NCI-H2171 (cell line): ENCODE measurements at regions not wholly inside any gene's neighbourhood (a gene's known extent, or its start where the extent isn't known, plus 50 kb on each side); places are given as distances from the start of the nearest gene placed in this dataset.
"Not testable (repeated sequence)": the region's sequence is repeated elsewhere in the genome, so short reads cannot be mapped to it uniquely, and the experiment has no call there.

Experiments
- DNase-seq: peaks from one replicate; lab custom pipeline; 2025; lab: John Stamatoyannopoulos, UW

DNA sequence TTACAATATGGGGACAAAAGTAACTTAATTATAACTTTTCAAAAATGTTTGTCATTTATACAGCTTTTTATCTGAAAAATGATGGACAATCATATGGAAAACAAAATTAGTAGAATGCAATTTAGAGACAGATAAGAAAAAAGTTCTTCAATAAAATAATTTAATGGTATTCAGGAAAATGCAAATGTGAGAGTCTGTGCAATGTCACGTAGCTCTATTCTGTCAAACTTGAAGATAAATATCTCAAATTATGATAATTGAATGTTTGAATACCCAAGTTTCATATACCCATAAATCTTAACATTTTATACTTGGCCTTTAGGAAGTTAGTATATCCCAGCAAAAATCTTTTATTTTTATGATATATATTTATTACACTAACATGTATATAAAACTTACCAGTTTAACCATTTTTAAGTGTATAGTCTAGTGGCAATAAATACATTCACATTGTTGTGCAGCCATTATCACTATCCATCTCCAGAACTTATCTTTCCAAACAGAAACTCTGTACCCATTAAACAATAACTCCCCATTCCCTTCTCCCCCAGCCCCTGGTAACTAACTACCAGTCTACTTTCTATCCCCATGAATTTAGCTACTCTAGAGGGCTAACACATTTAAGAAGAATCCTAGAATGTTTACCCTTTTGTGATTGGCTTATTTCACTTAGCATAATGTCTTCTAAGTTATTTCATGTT lies 311.5 kb downstream of the SOCS6 start:
- DNase-seq = no peak

GRCh38 chr18:70598406-70598805 lies 309.6 kb downstream of the SOCS6 start:
- no peak for DNase-seq

- DNase-seq = no peak
These were observed 294.1 kb downstream of the SOCS6 start for GRCh38 chr18:70582981-70583380.

DNA sequence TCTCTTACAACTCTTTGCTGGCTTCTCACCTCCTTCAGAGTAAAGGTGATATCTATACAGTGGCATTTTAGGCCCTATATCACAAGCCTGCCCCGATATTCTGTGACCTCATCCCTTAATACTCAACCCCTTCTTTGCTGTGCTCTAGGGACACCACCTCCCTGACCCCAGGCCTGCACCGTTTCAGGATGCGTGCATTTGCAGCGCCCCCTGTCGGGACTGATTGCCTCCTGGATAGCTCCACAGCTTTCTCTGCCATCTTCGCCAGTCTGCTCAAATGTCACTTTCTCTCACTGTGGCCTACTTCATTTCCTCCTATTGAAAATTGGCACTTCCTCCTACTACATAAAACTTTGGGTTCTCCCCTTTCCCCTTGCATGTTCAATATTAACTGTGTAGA lies 289.6 kb downstream of the SOCS6 start:
- DNase-seq = no peak

DNA sequence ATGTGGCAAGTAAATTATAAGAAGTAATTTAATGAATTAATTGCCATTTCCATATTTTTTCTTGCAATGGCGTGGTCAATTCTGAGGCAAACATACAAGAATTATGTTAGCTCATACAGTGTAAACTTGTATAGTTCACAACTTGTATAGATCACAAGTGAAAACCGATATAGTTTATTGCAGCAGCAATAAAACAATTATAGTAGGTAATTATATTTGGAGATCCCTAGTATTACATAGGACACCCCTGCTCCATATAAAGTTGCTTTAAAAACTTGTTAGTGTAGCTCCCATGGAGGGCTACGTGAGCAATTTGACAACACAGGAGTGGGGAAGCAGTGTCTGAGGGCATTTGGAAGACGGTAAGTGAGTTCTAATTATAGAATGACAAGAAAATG lies 288.2 kb downstream of the SOCS6 start:
- DNase-seq = no peak

GRCh38 chr18:70576276-70577022 lies 287.6 kb downstream of the SOCS6 start:
- no peak for DNase-seq

- DNase-seq = not testable (repeated sequence)
These were observed 286.1 kb downstream of the SOCS6 start for GRCh38 chr18:70574951-70575350.

GRCh38 chr18:70569647-70570046 lies 280.8 kb downstream of the SOCS6 start:
- not testable (repeated sequence) for DNase-seq

DNA sequence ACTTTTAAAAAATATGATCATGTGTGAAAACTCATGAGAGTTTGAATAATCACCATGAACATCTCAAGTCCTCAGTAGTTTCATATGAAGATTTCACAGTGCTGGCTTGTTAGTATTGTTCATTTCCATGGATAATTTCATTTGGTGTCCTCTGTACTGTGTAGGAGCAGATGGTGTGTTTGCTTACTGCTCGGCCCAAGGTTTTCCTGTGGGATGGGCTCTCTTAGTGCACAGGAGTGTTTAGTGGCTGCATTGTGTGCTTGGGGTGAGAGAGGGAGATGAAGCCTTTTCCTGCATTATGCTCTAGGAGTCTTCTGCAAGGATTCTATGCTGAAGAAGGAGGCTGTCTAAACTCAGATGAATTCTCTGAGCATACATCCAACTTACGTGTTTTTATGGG lies 270.6 kb downstream of the SOCS6 start:
- no peak for DNase-seq

DNA sequence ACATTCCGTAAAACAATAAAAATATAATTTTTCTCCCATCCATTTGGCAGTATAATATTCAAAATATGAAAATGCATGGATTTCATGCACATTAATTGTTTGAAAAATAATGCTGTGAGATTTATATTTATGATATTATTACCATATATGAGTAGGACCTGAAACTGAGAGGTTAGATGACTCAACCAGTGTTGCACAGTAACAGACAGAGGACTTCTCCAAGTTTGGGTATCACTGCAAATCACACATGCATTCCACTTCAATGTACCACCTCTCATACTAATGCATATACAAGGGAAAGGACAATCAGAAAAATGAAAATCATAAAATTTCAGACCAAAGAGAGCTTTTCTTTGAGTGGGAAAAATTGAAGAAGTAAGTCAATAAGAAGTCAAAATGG lies 269.5 kb downstream of the SOCS6 start:
- DNase-seq = no peak

DNA sequence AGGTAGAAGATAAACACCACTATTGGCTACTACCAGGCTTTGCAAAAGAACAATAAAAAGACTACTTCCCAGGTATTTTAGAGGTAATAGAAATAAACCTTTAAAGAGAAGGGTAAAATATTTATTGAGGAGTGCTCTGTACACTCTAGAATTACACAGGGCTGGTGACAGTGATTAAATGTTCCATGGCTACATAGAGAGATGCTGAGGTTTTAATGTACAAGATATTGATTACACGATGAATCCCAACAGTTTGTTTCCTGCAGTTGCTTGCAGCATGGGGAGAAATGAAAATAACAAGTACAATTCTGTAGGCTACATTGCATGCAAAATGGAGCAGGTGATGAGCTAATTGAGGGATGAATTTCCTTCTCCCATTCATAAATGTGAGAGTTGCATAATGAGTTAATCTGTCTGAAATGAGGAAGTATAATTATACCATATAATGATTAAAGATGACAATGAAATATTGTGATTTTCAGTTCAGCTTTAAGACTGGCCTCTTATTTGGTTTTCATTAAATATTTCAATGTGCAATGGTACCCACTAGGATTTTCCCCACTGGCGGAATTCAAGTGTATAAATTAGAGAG lies 266.1 kb downstream of the SOCS6 start:
- no peak for DNase-seq

DNA sequence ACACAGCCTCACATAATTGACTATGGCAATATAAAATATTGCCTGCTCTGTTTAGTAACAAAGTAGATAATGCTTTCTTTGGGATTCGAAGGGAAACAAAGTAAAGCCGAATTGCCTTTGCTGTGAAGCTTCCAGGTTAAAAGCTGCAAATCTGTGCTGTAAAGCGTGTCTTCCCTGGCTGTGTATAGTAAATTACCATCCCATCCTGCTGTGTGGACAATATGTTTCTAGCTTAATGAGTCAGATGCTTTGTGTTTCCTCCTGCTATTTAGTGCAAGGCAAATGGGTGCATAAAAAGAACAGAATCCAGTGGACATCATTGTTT lies 265.1 kb downstream of the SOCS6 start:
- no peak for DNase-seq

GRCh38 chr18:70553245-70553935 lies 264.5 kb downstream of the SOCS6 start:
- no peak for DNase-seq

- no peak for DNase-seq
These were observed 247.7 kb downstream of the SOCS6 start for GRCh38 chr18:70536370-70537062.

DNA sequence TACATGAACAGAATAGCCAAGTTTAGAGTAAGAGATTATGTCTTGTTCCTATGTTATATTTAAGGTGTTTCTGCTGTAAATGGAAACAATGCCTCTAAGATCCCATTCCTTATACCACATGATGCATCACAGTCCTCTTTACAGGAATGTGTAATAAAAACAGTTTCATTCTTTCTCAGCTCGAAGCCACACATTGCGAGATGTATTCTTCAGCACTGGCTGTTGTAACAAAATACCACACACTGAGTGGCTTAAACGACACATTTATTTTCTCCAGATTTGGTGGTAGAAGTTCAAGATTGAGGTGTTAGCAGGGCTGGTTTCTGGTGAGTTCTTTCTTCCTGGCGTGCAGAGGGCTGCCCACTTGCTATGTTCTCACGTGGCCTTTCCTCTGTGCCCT lies 246.2 kb downstream of the SOCS6 start:
- DNase-seq = no peak

DNA sequence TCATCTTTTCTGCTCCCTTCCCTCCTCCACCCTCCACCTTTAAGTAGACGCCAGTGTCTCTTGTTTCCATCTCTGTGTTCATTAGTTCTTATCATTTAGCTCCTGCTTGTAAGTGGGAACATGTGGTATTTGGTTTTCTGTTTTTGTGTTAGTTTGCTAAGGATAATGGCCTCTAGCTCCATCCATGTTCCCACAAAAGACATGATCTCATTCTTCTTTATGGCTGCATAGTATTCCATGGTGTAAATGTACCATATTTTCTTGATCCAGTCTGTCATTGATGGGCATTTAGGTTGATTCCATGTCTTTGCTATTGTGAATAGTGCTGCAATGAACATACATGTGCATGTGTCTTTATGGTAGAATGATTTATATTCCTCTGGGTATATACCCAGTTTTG lies 236.5 kb downstream of the SOCS6 start:
- not testable (repeated sequence) for DNase-seq

GRCh38 chr18:70523792-70524182 lies 234.9 kb downstream of the SOCS6 start:
- no peak for DNase-seq

DNA sequence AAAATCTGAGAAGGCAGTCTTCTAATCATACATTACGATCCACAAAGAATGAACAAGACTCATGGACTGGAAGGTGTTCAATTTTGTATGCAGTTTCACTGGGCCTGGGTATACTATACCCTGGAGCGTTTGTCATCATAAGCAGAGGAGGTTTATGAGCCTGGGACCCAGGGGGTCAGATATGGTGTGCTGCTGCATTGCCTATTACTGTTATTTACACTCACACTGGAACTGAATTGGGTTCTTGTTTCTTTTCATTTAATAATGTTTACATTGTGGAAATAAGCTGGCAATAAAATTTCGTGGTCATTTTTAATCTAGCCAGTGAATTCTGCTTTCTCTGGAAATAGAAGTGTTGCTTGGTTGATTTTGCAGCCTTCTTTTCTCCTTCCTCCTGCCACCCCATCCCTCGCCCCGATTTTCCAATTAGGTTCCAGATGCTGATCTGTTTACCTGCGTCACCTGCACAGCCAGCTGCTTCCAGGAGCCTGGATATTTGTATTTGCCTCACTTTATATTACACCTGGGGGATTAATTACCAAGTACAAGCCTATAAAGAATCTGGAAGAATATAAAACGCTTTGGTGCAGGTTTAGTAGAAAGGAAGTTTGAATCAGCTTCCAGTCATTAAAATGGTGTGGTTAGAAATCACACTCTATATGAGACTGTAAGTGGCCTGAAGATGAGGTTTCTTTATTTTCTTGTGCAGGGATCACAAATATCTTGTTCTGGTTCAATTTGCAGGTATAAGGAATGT lies 234.4 kb downstream of the SOCS6 start:
- DNase-seq = no peak

GRCh38 chr18:70522183-70522680 lies 233.4 kb downstream of the SOCS6 start:
- no peak for DNase-seq

- DNase-seq = no peak
These were observed 232.0 kb downstream of the SOCS6 start for GRCh38 chr18:70520867-70521266.

DNA sequence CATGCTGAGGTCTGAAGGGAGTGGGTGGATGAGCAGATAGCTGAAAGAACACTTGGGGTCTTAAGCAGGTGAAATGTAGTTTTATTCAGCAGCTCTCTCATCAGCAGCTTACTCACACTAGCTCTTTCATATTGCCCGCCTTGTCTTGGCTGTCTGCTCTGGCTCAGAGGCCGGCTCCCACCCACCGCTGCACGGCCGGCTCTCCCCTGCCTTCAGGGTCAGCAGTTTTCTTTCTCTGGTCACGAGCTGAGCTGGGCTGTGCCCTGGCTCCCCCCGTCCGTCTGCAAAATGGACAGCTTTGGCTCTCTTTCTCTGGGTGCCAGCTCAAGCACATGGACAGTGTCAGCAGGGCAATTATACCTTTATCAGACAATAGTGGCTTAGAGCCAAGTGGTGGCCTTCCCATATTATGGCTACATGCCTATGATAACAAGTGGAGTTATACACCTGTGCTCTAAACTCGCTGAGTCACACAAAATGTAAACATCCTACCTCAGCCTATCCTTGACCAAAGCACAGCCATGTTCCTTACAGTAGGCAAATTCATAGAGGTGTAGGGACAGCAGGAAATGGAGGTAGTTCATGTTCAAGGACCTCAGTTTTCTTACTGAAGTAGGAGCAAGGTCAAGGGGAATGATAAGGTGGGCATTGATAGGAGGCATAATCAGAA lies 224.8 kb downstream of the SOCS6 start:
- DNase-seq = no peak
